Skin of body (tissue), 1 donor: ENCODE measurements at regions not wholly inside any gene's neighbourhood (a gene's known extent, or its start where the extent isn't known, plus 50 kb on each side); places are given as distances from the start of the nearest gene placed in this dataset.

Experiments used
- DNase-seq: peaks from one replicate; lab custom pipeline; 2025; lab: John Stamatoyannopoulos, UW

- no peak for DNase-seq
These were observed 121.8 kb downstream of the SPCS3 start for GRCh38 chr4:176441594-176441993.

- DNase-seq: no peak
These were observed 123.4 kb downstream of the SPCS3 start for GRCh38 chr4:176443117-176443516.

- no peak for DNase-seq
These were observed 124.1 kb downstream of the SPCS3 start for GRCh38 chr4:176443646-176444409.

- no peak for DNase-seq
These were observed 125.0 kb downstream of the SPCS3 start for GRCh38 chr4:176444741-176445140.

GRCh38 chr4:176448761-176449160 is 129.0 kb downstream of the SPCS3 start:
- no peak for DNase-seq

- DNase-seq: no peak
These were observed 131.7 kb downstream of the SPCS3 start for GRCh38 chr4:176451443-176451842.

- DNase-seq: no peak
These were observed 133.3 kb downstream of the SPCS3 start for GRCh38 chr4:176453079-176453478.

GRCh38 chr4:176453658-176454057 is 133.9 kb downstream of the SPCS3 start:
- no peak for DNase-seq

- no peak for DNase-seq
These were observed 145.0 kb downstream of the SPCS3 start for GRCh38 chr4:176464748-176465147.

- DNase-seq: no peak
These were observed 147.2 kb downstream of the SPCS3 start for GRCh38 chr4:176467001-176467400.

- no peak for DNase-seq
These were observed 149.8 kb downstream of the SPCS3 start for GRCh38 chr4:176469546-176469945.

GRCh38 chr4:176470671-176471070 is 150.9 kb downstream of the SPCS3 start:
- no peak for DNase-seq

- DNase-seq: no peak
These were observed 155.3 kb downstream of the SPCS3 start for GRCh38 chr4:176475067-176475466.

GRCh38 chr4:176478076-176478475 is 158.3 kb downstream of the SPCS3 start:
- no peak for DNase-seq

- DNase-seq: no peak
These were observed 160.0 kb downstream of the SPCS3 start for GRCh38 chr4:176479767-176480166.

- DNase-seq: no peak
These were observed 163.2 kb downstream of the SPCS3 start for GRCh38 chr4:176482972-176483371.

GRCh38 chr4:176484301-176484984 is 164.7 kb downstream of the SPCS3 start:
- no peak for DNase-seq

- DNase-seq: no peak
These were observed 169.2 kb downstream of the SPCS3 start for GRCh38 chr4:176489001-176489400.

GRCh38 chr4:176492646-176493302 is 173.0 kb downstream of the SPCS3 start:
- no peak for DNase-seq

- no peak for DNase-seq
These were observed 179.0 kb downstream of the SPCS3 start for GRCh38 chr4:176498617-176499256.

- no peak for DNase-seq
These were observed 179.8 kb downstream of the SPCS3 start for GRCh38 chr4:176499518-176499917.

GRCh38 chr4:176500894-176501293 is 181.1 kb downstream of the SPCS3 start:
- DNase-seq: no peak
